ENCODE measurements at regions not wholly inside any gene's neighbourhood (a gene's known extent, or its start where the extent isn't known, plus 50 kb on each side); places are given as distances from the start of the nearest gene placed in this dataset.

DNA sequence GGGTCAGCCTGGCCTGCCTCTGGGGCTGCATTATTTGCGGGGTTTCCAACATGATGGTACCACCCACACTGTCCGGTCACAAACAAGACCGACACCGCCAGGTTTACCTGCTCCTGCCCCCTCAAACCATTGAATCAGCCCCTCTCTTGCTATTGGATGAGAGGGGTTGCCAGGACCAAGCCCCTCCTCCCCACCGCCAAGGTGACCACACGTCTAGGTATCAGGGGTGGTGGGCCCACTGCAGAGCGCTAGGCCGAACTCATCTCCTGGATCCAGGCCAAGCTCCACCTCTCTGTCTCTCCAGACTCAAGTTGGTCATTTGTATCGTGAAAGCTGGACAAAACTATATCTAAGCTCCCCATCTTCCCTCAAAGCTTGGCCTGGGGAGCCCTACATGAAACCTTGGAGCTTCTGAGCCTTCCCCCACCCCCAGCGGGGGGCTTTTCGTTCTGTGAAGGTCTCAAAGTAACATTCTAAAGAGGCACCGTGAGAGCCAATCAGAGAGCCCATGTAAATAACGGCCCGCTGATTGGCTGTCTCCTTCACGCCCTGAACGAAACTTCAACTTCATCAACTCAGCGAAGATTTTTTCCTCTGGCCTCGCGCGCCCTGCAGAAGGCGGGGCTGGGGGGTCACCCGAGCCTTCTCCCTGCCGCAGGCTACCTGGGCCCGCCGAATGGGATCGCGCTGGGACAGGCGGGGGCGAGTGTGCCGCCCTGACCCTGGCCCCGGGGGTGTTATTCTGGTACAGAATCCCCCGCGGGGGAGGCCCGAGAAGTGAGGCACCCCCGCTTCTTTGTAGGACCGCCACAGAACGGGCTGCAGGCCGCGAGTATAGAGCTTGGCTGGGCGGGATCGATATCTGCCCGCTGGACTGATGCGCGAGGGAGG lies 49.6 kb upstream of the PSD2 start:
- TF ChIP-seq, protein P1, sequence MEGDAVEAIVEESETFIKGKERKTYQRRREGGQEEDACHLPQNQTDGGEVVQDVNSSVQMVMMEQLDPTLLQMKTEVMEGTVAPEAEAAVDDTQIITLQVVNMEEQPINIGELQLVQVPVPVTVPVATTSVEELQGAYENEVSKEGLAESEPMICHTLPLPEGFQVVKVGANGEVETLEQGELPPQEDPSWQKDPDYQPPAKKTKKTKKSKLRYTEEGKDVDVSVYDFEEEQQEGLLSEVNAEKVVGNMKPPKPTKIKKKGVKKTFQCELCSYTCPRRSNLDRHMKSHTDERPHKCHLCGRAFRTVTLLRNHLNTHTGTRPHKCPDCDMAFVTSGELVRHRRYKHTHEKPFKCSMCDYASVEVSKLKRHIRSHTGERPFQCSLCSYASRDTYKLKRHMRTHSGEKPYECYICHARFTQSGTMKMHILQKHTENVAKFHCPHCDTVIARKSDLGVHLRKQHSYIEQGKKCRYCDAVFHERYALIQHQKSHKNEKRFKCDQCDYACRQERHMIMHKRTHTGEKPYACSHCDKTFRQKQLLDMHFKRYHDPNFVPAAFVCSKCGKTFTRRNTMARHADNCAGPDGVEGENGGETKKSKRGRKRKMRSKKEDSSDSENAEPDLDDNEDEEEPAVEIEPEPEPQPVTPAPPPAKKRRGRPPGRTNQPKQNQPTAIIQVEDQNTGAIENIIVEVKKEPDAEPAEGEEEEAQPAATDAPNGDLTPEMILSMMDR (conservative IDR thresholded peaks at IDR 0.05; ENCODE audit: low read length), result no peak
- no peak for TF ChIP-seq EZH2phosphoT487 (IDR thresholded peaks at IDR 0.05; ENCODE audit: borderline replicate concordance)

Data from Loucy (cell line).